ENCODE measurements at regions not wholly inside any gene's neighbourhood (a gene's known extent, or its start where the extent isn't known, plus 50 kb on each side); places are given as distances from the start of the nearest gene placed in this dataset.

DNA sequence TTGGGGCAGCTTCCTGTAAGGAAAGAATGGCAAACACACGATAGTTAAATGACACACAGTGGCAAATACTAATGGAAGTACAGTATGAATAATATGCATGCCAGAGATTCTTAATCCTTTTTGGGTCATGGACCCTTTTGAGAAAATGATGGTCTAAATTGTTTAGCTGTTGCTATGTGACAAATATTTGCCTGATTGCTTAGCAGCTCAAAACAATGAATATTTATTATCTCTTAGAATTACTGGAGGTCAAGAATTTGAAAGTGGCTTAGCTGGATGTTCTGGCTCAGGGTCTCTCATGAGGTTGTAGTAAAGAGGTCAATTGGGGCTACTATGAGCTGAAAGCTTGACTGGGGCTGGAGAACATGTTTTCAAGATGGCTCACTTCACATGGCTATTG is 69.7 kb downstream of the FANCF start:
- TF ChIP-seq, protein P1, sequence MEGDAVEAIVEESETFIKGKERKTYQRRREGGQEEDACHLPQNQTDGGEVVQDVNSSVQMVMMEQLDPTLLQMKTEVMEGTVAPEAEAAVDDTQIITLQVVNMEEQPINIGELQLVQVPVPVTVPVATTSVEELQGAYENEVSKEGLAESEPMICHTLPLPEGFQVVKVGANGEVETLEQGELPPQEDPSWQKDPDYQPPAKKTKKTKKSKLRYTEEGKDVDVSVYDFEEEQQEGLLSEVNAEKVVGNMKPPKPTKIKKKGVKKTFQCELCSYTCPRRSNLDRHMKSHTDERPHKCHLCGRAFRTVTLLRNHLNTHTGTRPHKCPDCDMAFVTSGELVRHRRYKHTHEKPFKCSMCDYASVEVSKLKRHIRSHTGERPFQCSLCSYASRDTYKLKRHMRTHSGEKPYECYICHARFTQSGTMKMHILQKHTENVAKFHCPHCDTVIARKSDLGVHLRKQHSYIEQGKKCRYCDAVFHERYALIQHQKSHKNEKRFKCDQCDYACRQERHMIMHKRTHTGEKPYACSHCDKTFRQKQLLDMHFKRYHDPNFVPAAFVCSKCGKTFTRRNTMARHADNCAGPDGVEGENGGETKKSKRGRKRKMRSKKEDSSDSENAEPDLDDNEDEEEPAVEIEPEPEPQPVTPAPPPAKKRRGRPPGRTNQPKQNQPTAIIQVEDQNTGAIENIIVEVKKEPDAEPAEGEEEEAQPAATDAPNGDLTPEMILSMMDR (IDR thresholded peaks at IDR 0.05): no peak
- no peak for TF ChIP-seq ZFX (IDR thresholded peaks at IDR 0.05; ENCODE audit: borderline replicate concordance)
